HG03442 (cell line): ENCODE measurements at regions not wholly inside any gene's neighbourhood (a gene's known extent, or its start where the extent isn't known, plus 50 kb on each side); places are given as distances from the start of the nearest gene placed in this dataset.
A peak's percentile ranks its signal among the peaks of the same experiment; 100 is the strongest.
"Not testable (repeated sequence)": the region's sequence is repeated elsewhere in the genome, so short reads cannot be mapped to it uniquely, and the experiment has no call there.

Experiments used
- ATAC-seq: cut with Tn5 transposase; IDR thresholded peaks from one replicate; pipeline ENCODE4 v1.9.1; 2021; ENCODE audit warnings: mild to moderate bottlenecking, moderate library complexity; ENCODE audit not compliant: unreplicated experiment

DNA sequence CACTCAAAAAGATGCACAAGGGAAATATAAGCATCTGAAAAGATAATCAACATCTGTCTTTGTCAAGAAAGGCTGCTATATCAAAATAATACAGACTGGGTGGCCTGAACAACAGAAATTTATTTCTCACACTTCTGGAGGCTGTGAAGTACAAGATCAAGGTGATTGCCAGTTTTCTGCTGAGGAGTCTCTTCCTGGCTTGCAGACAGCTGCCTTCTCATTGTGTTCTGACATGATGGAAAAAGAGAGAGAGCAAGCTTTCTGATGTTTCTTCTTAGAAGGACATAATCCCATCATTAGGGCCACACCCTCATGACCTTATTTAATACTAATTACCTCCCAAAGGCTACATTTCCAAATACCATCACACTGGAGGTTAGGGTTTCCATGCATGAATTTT is 1573.3 kb downstream of the SI start:
- ATAC-seq, result no peak

DNA sequence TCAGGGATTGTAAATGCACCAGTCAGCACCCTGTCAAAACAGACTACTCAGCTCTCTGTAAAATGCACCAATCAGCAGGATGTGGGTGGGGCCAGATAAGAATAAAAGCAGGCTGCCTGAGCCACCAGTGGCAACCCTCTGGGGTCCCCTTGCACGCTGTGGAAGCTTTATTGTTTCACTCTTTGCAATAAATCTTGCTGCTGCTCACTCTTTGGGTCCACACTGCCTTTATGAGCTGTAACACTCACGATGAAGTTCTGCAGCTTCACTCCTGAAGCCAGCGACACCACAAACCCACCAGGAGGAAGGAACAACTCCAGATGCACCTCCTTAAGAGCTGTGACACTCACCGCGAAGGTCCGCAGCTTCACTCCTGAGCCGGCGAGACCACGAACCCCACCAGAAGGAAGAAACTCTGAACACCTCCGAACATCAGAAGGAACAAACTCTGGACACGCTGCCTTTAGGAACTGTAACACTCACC is 1578.5 kb downstream of the SI start:
- ATAC-seq, result not testable (repeated sequence)

DNA sequence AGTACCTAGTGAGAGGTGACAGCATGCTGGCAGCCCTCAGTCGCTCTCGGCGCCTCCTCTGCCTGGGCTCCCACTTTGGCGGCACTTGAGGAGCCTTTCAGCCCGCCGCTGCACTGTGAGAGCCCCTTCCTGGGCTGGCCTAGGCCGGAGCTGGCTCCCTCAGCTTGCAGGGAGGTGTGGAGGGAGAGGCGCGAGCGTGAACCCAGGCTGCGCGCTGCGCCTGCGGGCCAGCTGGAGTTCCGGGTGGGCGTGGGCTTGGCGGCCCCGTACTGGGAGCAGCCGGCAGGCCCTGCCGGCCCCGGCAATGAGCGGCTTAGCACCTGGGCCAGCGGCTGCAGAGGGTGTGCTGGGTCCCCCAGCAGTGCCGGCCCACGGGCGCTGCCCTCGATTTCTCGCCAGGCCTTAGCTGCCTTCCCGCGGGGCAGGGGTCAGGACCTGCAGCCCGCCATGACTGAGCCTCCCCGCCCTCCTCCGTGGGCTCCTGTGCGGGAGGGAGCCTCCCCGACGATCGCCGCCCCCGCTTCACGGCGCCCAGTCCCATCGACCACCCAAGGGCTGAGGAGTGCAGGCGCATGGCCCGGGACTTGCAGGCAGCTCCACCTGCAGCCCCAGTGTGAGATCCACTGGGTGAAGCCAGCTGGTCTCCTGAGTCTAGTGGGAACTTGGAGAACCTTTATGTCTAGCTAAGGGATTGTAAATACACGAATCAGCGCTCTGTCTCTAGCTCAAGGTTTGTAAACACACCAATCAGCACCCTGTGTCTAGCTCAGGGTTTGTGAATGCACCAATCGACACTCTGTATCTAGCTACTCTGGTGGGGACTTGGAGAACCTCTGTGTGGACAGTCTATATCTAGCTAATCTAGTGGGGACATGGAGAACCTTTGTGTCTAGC is 1579.2 kb downstream of the SI start:
- not testable (repeated sequence) for ATAC-seq

DNA sequence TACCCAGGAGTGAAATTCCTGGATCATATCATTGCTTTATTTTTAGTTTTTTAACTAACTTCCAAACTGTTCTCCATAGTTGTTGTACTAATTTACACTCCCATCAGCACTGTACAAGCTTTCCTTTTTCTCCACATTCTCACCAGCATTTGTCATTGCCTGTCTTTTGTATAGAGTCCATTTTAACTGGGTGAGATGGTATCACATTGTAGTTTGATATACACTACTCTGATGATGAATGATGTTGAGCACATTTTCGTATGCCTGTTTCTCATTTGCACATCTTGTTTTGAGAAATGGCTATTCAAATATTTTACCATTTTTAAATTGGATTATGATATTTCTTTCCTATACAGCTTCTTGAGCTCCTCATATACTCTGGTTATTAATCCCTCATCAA is 1586.6 kb downstream of the SI start:
- no peak for ATAC-seq

DNA sequence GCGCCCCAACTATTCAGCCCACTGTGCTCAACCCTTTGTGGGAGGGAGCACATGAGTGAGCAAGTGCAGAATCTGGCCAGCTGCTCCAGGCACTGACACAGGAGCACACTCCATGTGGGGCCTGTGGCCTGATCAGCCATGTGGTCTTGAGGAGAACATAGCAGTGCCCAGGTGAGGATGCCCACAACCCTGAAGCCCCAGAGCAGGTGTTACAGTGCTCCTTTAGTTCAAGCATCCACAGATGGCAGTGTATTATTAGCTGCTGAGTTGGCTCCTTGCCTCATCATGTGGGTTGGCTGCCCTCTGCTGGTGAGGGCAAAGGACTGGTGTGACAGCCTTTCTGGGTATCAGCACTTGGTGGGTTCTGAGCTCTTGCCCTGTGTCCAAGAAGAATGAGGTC is 1588.2 kb downstream of the SI start:
- ATAC-seq, result peak; percentile 68

DNA sequence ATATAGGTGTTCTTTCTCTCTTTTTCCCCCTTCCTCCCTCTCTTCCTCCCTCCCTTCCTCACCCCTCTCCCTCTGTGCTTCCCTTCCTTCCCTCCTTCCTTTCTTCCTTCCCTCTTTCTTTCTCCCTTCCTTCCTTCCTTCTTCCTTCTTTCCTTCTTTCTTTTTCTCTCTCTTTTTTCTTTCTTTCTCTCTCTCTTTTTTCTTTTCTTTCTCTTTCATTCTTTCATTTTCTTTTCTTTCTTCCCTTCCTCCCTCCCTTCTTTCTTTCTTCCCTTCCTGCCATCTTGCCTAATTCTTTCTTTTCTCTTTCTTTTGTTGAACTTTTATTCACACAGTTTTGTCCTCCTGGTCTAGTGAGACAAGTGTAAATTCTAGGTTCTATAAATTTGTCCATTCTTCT is 1595.6 kb downstream of the SI start:
- no peak for ATAC-seq

DNA sequence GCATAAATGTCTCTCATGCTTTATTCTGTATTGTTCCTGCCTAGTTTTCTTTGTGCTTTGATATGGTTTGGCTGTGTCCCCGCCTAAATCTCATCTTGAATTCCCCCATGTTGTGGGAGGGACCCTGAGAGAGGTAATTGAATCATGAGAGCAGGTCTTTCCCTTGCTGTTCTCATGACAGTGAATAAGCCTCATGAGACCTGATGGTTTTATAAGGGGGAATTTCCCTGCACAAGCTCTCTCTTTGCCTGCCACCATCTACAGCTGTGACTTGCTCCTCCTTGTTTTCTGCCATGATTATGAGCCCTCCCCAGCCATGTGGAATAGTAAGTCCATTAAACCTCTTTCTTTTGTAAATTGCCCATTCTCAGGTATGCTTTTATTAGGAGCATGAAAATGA is 1596.6 kb downstream of the SI start:
- ATAC-seq, result no peak

DNA sequence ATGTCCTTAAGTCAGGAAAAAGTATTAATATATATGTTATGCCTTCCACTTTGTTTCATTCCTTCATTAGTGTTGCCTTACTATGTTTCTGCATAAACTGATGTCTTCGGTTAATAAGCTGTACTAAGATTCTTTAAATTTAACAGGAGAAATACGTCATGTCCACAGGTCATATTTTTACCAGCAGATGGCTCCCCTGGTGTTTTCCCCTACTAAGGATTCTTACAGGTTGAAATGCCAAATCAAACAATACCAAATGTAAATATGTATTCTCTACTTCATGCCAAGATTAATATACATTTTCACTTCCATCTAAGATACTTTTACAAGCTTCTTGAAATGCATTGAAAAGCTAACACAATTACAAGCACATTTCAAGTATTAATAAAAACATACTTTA is 1602.1 kb downstream of the SI start:
- ATAC-seq, result no peak

DNA sequence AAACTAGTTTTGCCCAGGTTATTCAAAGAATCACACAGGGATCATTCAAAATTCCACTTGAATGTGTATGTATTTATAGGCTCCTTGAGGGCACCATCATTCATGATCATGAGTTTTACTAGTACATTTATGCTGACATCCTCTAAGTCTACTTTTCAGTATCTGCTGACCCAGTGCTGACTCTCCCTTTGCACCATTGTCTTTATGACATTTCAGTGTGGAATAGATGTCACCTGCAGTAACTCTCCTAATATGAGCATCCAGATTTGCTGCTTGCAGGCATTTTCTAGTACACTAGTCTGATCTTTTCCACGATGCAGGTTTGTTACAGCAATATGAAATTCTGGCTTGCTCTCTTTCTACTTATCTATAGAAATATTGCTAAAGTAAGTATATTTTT is 1603.5 kb downstream of the SI start:
- ATAC-seq, result no peak

DNA sequence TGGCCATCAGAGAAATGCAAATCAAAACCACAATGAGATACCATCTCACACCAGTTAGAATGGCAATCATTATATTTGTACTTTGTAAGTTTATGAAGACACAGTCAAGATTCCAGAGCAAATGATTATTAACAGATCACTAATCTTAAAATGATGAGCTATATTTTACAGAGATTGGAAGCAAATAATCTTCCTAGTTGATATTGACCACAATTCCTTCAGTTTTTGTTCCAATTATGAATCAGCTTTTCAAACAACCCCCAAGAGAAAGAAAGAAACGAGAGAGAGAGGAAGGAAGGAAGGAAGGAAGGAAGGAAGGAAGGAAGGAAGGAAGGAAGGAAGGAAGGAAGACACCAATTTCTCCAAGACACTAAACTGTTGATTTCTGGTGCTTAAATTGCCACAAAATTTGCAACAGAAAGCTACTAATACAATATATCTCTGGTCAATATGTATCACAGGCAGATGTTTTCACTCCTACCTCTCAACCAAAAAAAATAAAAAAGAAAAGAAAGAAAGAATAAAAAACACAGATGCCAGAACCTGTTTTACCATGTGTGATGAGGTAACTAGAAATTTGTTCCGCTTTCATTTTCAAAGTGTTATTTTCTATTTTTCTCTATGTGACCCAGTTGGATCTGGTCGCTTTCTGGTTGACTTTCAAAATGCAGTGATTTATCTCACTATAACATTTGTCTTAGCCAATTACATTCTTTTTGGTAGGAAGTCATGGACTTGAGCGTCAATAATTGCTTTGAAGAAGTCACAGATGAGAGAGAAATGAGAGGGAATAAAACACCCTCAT is 1609.6 kb downstream of the SI start:
- no peak for ATAC-seq

DNA sequence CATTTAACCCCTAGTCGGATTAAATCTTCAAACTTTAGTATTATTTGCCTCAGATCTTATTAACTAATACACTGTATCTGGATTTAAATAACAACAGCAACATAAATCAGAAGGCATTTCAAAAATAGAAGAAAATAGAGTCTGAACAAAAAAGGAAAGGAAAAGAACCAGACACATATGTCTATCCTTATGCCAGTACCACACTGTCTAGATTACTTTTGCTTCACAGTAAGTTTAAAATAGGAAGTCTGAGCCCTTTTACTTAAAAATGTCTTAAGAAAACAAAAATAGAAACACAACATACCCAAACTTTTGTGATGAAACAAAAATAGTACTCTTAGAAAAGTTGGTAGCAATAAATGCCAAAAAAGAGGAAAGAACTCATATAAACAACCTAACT is 1615.8 kb downstream of the SI start:
- ATAC-seq, result no peak

DNA sequence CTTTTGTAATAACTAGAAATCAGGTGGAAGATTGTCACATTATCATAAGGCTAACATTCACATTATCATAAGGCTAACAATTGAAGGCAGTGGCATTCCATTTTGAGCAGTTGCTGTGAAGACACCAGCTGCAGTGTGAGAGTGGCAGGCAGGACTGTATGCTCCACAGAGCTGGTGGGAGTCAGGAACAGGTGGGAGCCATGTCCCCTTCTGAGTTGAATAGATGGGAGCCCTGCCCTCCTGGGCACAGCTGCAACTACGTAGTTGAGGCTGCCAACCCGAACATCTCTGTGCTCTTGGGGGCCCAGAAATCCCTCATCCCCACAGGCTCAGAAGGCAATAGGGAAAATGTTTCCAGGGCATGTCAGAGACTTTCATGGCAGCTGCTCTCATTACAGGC is 1627.6 kb downstream of the SI start:
- no peak for ATAC-seq

DNA sequence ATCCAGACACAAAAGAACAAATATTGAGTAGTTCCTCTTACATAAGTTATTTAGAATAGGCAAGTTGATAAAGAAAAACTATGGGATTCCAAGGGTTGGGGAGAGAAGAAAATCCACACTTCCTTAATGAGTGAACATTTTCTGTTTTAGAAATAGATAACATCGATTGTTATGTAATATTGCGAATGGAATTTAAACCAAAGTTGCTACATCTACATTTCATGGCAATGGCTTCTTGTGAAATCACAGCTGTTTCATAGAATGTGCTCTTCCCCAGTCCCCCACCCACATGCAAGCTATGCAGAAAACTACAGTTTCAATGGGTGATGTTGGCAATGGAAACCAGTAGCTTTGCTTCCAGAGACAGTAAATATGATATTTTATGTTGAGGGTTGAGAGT is 1639.5 kb downstream of the SI start:
- no peak for ATAC-seq

DNA sequence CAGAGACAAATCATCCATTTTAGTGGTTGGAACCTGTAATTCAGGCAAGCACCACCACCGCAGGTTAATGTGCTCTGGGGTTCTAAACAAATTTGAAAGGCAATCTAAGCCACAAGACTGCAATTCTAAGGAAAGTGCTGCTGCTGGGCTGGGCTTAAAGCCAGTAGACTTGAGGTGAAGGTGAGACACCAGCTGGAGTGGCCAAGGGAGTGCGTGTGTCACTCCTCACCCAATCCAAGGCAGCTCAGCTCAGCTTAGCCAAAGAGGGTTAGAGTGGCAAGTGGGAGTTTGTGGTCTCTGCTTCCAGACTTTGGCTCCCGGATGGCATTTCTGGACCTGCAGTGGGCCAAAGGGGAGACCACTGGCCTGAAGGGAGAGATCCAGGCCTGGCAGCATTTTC is 1655.6 kb downstream of the SI start:
- ATAC-seq, result no peak

DNA sequence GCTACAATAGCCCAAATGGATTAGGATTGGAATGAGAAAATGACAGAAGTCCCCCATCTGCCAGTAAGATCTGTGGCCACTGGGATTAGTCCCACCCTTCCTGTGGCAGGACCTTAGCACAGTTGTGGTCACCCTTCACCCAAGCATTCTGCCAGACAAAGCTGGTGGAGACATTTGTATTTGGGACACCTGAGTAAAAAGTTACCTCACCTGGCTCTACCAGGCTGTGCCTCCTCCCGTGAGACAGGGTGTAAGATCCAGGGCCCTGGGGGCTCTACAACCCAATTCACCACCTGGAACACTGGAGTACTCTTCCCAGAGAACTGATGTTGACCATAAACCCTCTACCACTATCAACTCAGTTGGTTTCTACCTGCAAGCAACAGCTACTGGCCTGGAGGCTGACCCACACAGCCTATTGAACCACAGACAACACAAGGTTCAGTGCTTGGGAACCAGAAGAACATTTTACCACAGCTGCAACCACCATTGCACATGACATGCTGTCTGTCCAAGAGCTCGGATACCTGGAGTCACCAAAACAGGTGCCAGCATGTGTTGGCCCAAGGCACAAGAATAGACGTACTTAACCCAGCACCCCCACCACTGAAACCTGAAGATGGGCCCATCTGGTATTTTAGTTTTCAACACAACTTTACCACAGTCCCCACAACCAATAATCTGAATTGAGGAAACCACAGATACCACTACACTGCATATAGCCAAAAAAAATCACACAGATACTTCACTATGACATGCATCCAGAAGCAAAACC is 1686.7 kb downstream of the SI start:
- ATAC-seq, result no peak

DNA sequence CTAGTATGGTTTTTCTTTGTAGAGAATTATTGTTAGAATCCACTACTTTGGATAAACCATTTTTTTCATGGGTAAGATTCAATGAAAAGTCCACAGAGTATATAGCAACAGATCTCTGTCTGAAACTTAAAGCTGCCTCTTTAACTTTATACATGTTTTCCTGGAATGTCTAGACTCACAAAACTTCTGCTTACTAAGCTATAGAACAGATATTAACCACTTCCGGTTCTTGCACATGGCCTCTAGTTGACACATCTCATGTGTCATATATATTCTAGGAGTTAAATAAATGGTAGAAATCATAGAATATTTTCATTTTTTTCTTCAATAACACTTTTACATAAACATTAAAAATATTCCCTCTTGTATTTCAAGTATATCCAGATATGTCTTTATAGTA is 1693.9 kb downstream of the SI start:
- no peak for ATAC-seq

DNA sequence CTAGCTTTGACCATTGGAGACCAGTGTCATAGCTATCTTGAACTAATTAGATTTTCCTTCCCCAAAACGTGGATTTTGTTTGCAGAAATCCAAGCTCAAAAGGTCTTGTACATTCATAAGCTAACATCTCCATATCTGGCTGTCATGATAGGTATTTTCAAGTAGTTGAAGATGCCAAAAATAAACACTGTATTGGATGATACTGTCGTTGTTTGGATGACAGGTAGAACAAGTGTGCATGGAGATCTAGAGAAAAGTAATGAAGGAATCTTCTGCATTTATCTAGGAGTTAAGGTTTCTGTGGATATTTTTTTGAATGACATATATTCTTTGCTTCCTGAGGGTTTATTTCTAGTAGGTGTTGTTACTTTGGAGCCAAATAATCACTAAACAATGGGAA is 1696.1 kb downstream of the SI start:
- no peak for ATAC-seq

DNA sequence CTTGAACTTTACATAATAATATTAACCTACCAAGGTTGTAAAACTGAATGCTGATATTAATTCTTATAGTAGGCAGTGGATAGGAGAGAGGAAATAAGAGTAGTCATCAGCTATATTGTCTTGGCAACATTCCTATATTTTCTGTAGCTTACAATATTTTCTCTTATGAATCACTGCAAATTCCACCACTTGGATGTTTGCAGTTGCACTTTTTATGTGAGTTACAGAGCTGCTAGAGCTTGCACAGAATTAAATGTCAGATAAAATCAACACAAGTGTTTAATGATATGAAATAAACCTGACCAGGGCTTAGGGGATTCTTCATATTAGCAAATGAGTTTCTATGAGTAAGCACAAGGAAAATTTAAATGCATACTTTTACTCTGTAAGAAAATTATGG is 1710.1 kb downstream of the SI start:
- ATAC-seq, result no peak

DNA sequence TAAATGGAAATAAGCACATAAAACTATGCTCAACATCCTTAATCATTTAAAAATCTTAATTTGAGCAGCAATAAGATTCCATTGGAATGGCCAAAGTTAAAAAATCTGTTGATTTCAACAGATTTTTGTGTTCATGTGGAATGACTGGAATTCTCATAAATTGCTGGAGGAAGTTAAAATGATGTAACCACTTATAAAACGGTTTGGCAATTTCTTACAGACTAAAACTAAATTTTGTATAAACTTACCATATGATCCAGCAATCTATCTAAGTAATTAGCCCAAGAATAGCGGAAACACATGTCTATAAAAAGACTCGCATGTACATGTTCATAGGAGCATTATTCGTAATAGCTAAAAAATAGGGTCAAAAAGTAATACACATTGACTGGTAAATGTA is 1713.6 kb downstream of the SI start:
- no peak for ATAC-seq

DNA sequence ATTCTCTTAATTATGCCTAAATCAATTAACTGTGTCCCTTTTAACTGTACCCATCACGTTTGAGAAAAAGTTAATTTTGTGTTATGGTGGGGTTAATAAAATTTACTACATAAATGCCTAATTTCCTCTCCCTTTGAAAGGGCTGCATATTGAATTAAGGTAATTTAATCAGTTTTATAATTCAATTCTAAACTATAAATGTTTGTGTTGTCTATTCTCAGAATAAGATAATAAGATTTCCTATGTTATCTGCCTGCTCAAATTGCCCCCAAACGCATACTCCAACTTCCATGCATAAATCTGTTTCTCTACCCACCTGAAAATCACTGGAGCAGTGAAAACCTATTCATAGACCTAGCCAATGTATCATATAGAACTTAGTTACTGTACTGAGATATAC is 1716.1 kb downstream of the SI start:
- ATAC-seq, result no peak

DNA sequence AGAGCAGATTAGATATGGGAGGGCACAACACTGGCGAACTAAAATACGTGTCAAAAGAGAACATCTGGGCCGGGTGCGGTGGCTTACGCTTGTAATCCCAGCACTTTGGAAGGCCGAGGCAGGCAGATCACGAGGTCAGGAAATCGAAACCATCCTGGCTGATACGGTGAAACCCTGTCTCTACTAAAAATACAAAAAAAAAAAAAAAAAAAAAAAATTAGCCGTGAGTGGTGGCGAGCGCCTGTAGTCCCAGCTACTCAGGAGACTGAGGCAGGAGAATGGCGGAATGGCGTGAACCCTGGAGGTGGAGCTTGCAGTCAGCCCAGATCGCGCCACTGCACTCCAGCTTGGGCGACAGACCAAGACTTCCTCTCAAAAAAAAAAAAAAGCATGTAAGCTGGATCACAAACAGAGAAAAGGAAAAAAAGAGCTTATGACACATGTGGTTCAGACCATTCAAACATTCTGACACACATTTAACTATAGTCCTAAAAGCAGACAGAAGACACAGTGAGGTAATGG is 1716.9 kb downstream of the SI start:
- ATAC-seq, result not testable (repeated sequence)
